ENCODE measurements at regions not wholly inside any gene's neighbourhood (a gene's known extent, or its start where the extent isn't known, plus 50 kb on each side); places are given as distances from the start of the nearest gene placed in this dataset.

DNA sequence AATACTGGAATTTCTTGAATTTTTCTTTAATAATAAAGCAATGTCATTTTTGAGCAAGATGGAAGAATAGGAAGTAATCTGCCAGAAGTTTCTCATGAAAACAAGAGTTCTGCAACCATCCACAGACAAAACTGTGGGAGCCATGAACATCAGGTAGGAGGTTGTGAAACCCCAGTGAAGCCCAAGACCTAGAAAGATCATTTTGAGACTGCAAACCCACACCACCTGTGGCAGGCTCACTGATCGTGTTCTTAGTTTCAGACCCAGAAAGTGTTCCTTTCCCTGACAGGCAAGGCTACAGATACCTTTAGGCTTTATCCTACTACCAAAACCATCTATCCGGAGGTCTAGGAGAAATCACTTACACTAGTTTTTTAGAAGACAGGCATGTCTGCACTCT is 2189.8 kb upstream of the PCDH20 start:
- no peak for TF ChIP-seq ARNT (IDR thresholded peaks at IDR 0.05)
- TF ChIP-seq SP1 (IDR thresholded peaks at IDR 0.05), result no peak
- no peak for TF ChIP-seq FOXM1 (IDR thresholded peaks at IDR 0.05; ENCODE audit: borderline replicate concordance)
- no peak for TF ChIP-seq ELF4 (IDR thresholded peaks at IDR 0.05)
- no peak for TF ChIP-seq FOXA1 (IDR thresholded peaks at IDR 0.05)
- TF ChIP-seq FOXK2 (IDR thresholded peaks at IDR 0.05), result no peak
- no peak for TF ChIP-seq HDGF (IDR thresholded peaks at IDR 0.05; ENCODE audit: borderline replicate concordance)
- TF ChIP-seq, protein P1, sequence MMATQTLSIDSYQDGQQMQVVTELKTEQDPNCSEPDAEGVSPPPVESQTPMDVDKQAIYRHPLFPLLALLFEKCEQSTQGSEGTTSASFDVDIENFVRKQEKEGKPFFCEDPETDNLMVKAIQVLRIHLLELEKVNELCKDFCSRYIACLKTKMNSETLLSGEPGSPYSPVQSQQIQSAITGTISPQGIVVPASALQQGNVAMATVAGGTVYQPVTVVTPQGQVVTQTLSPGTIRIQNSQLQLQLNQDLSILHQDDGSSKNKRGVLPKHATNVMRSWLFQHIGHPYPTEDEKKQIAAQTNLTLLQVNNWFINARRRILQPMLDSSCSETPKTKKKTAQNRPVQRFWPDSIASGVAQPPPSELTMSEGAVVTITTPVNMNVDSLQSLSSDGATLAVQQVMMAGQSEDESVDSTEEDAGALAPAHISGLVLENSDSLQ (IDR thresholded peaks at IDR 0.05), result no peak
- no peak for TF ChIP-seq LEF1 (IDR thresholded peaks at IDR 0.05; ENCODE audit: borderline replicate concordance)
- TF ChIP-seq SUZ12 (IDR thresholded peaks at IDR 0.05), result no peak
- TF ChIP-seq BHLHE40 (IDR thresholded peaks at IDR 0.05; ENCODE audit: borderline replicate concordance), result no peak
- TF ChIP-seq TARDBP (IDR thresholded peaks at IDR 0.05), result no peak
- no peak for TF ChIP-seq L3MBTL2 (conservative IDR thresholded peaks at IDR 0.05)
- TF ChIP-seq CTBP1 (IDR thresholded peaks at IDR 0.05; ENCODE audit: borderline replicate concordance), result no peak

Data from HEK293T (cell line).